ENCODE measurements at regions not wholly inside any gene's neighbourhood (a gene's known extent, or its start where the extent isn't known, plus 50 kb on each side); places are given as distances from the start of the nearest gene placed in this dataset.

GRCh38 chr7:91374321-91374989, 110.2 kb downstream of the FZD1 start:
- TF ChIP-seq CTCF (IDR thresholded peaks at IDR 0.05) (no peak), POLR2A (IDR thresholded peaks at IDR 0.05) (no peak)
